ENCODE measurements at regions not wholly inside any gene's neighbourhood (a gene's known extent, or its start where the extent isn't known, plus 50 kb on each side); places are given as distances from the start of the nearest gene placed in this dataset.

- DNase-seq = peak in 2 of 10 donors; percentile 59 to 67
- intact Hi-C loops (cut with DNase I) = no loop called here
Measured at GRCh38 chr13:111920306-111920931, 146.5 kb upstream of the SOX1 start.

DNA sequence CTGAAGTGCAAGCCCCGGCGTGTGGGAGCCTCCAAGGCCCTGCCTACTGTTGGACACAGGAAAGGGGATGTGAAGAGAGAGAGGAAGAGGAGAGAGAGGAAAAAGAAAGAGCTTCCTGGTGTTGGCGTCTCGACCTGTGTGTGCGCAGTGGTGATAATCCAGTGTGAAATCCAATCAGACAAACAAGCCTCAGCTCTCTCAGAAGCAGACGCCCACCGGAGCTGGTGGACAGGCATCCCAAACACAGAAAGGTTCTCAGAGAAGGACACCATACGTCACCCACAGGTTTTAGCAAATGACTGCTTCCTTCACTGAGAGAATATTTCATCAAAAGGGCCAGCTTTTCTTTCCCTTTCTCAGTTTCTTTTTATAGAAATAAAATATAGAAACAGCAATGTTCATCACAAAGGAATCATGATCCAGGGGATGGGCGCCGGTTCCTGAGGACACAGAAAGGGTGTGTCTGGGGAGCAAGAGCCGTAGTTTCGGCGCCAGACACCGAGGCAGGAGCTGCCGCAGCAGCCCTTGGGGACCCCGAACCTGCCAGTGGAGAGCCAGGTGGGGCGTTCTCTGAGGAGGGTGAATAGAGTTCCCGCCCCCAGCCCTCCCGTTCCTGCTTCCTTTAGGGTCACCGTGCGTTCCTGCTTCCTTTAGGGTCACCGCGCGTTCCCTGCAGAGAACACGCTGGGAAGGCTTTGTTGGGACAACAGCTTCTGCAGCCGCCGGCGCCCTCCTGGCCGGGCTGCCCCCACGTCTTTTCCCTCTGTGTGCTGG lies 145.8 kb upstream of the SOX1 start:
- intact Hi-C loops (cut with DNase I) = no loop called here

DNA sequence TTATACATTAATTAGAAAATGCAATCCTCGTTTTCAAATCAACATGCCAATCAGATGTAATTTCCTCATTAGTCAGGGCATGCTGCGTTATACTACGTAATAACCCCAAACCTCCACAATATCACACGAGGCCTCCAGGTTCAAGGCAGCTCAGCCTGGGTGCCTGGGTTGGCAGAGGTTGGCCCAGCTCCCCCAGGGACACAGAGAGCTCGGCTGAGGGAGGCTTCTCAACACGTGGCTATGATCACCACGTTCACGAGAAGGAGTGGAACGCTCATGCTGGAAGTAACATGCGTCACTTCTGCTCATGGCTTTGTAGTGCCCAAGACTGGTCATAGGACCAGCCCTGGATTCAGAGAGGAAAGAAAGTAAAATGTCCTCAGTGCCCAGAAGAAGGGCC lies 144.9 kb upstream of the SOX1 start:
- DNase-seq = peak in 2 of 10 donors; percentile 31 to 55
- intact Hi-C loops (cut with DNase I) = no loop called here

More for the DNA sequence above, 145.8 kb upstream of the SOX1 start:
- DNase-seq = peak in 2 of 10 donors; percentile 52 to 67

GRCh38 chr13:111923439-111923838 lies 143.5 kb upstream of the SOX1 start:
- intact Hi-C loops (cut with DNase I) = no loop called here
- DNase-seq = peak in 1 of 10 donors; percentile 7

GRCh38 chr13:111923991-111924677 lies 142.8 kb upstream of the SOX1 start:
- peak in 2 of 10 donors; percentile 24 for DNase-seq
- intact Hi-C loops (cut with DNase I) = no loop called here

DNA sequence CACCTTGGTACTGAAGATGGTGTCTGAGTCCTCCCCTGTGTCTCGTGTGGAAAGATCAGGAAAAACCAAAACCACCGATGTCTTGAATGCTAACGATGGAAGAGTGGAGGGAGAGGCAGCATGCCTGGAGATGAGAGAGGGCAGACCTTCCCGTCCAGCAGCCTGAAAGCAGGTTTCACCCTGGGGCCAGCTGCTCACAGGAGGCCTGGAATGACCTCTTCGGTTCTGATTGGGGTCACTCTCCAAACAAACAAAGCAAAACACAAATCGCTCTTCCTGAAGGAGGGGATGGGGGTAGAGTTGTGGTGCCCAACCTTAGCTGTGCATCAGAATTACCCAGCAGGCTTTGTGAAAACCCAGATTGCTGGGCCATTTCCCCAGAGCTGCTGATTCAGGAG lies 142.3 kb upstream of the SOX1 start:
- intact Hi-C loops (cut with DNase I) = no loop called here
- DNase-seq = peak in 1 of 10 donors; percentile 12

DNA sequence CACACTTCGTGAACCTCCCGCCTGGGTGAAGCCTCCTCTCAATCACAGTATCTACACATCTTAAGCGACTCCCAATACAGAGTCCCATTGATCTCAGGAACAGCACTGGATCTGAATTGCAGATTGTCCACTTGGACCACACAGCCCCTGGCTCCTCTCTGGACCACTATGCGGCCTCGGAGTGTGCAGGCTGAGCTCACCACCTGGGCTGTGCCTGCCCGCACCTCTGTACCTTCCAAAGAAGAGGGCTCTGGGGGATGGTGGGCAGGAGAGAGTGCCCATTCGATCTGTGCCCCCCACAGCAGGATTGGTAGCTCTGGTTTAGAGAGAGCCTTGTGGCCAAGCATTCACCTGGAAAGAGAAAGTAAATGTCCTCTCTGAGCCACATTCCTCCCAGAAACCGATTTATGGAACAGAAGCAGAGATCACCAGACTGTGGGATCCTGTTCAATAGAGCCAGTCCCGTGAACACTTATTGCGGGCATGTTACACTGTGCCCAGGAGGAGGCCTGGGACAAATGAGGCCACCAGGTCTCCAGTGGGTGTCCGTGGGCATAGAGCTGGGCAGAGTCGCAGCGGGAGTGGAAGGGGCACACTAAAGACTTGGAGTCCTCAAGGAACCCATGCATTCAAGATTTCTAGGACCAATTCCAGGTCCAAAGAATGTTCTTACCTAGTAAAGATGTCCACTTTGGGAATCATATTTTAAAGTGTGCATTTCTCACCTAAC lies 141.6 kb upstream of the SOX1 start:
- intact Hi-C loops (cut with DNase I) = no loop called here

DNA sequence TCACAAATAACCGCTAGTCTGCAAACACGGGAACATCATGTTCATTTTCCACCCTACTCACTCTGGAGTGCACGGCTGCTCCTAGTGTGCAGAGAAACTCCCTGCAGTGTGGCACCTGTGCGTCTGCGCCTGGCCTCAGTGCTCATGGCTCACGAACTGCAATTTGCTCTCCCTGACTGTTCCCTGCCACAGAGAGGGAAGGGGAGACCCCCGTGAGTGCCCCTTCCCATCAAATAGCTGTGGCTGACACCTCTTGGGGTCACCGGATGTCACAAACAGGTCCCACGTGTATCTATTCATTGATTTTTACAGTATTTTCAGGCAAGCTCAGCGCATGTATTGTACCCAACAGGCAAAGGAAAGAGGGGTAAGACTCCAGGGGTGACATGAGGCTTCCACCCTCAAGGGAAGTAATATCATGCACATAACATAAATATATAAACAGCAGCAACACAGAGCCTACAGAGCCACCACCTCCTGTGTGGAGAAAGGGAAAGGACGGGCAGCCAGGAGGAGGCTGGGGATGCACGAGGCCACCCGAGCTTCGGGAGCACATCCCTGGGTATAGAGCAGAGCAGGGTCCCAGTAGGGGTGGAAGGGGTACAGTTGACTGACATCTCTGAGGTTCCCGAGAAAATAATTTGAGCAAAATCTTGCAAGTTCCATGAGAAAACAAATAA lies 140.3 kb upstream of the SOX1 start:
- peak in 2 of 10 donors; percentile 26 to 47 for DNase-seq
- intact Hi-C loops (cut with DNase I) = no loop called here

More for the DNA sequence above, 141.6 kb upstream of the SOX1 start:
- peak in 2 of 10 donors; percentile 41 to 72 for DNase-seq

GRCh38 chr13:111927181-111927540 lies 139.8 kb upstream of the SOX1 start:
- intact Hi-C loops (cut with DNase I) = no loop called here
- peak in 2 of 10 donors; percentile 43 to 66 for DNase-seq

DNA sequence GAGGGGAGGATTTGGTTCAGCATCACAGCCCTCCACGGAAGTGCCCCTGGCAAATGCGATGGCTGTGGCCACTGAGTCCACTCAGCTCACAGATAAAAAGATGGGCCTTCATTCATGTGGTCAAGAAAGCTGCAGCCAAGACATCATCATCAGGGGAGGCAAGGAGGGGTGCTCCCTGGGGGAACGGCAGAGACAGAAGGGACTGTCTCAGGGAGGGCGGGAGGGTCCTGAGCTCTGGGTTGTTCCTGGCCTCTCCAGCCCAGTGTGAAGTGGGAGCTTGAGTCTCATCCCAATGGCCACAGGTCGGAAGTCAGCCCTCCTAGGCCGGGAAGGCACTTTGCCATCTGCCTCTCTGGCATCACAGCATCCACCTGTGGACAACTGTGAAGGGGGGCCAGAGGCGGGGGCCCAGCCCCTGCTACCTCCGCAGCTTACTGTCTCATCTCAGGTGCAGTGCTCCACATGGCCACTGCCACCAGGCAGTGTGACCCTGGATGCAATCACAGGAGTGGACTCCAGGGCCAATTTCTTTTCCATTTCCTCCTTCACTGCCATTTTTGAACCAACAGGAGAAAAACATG lies 137.8 kb upstream of the SOX1 start:
- peak in 2 of 10 donors; percentile 40 to 63 for DNase-seq
- intact Hi-C loops (cut with DNase I) = no loop called here

- peak in 2 of 10 donors; percentile 43 to 64 for DNase-seq
- intact Hi-C loops (cut with DNase I) = no loop called here
Measured at GRCh38 chr13:111936267-111936925, 130.6 kb upstream of the SOX1 start.

DNA sequence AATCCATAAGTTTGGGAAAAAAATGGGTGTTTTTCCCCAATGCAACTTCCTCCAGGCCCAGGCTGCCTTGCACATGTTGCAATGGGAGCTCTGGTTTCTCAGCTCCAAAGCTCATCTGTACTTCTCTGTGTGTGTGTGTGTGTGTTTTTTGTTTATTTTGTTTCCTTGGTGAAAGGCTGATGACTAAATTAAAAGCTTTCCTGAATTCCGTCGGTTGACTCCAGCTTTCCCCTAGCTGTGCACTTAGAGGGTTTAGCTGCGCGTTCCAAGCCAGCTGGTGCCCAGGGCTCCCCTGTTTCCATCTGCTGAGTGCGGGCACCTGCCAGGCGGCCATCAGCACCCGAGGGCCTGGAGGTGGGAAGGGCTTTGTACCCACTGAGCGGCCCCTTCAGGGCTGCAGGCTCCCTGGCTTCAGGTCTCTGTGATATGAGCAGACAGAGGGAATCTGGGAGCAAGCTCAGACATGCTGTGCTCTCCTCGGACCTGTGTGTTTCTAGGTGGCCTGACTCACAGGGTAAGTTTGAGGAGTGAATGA lies 129.1 kb upstream of the SOX1 start:
- peak in 1 of 10 donors; percentile 81 for DNase-seq
- intact Hi-C loops (cut with DNase I) = no loop called here

DNA sequence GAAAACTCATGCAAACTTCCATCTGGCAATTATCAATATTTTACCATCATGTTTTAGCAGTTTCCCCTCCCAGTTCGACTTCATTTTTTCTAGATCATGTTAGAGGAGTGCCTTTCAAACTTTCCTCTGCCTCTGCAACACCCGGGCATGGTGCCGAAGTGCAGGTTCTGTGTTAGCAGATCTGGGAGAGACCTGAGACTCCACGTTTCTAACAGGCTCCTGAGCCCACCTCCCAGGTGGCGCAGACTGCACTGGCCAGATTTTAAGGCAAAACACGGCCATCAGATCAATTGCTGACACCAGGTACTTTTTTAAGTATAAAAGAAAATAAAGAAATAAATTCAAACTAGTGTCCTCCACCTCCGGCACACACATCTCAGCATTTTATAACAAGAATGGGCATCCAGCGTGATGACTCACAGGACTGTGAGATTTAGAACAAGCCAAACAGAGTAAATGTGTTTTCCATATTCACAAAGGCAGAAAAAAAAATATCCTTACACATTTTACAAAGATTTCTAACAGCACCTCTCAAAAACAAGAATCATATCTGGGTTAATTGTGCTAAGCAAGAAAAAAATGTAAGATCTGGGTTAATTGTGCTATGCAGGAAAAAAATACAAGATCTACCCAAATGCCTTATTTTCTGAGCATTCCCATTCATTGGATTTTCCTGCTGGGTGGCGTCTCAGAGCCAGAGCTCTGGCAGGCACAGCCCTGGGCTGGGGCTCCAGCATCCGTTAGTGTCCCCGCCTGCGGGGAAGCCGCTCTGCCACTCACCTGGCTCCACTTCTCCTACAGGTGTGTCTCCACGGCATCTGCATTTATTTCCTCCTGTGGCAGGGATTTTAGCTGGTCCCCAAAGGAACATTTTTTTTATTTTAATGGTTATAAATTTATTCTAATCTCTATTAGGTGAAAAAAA lies 127.9 kb upstream of the SOX1 start:
- intact Hi-C loops (cut with DNase I) = no loop called here
- peak in 2 of 10 donors; percentile 64 to 71 for DNase-seq

GRCh38 chr13:111939666-111940278 lies 127.2 kb upstream of the SOX1 start:
- DNase-seq = peak in 1 of 10 donors; percentile 24

DNA sequence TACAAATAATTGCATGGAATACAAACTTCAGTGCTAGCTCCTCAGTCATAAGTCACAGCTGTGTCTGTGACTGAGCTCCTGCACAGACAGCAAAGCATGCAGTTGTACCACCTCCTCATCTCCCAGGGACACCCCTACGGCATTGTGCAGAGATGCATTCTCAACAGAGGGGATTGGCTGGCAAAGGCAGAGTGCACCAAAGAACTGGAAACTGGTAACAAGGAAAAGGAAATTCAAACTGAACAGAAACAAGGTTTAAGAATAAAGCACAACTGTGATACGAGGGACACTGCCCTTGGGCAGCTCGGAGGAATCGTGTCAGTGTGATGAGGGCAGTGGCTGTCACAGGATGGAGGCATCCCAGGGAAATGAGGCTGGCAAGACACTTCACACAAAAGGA lies 126.1 kb upstream of the SOX1 start:
- intact Hi-C loops (cut with DNase I) = no loop called here
- peak in 2 of 10 donors; percentile 18 to 31 for DNase-seq

More at GRCh38 chr13:111939666-111940278, 127.2 kb upstream of the SOX1 start:
- intact Hi-C loops (cut with DNase I) = no loop called here

DNA sequence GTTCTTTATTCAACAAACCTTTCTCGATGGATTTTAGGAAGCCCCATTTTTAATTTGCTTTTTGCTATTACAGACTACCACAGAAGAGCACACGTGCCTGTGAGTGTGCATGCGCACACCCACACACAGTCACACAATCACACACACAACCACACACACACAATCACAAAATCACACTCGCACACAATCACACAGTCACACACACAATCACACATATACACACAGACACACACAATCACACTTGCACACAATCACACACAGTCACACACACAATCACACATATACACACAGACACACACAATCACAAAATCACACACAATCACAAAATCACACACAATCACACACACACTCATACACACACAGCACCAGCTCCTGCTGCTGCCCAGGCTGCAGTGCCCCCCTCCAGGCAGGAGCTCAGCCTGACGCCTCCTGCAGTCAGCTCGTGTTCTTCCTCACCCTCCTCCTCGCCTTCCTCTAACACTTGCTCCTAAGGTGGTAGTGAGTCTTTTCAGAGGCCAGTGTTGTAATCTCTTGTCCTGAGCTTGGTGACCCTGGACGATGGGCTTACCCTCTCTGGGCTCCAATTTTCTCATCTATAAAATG lies 125.0 kb upstream of the SOX1 start:
- intact Hi-C loops (cut with DNase I) = no loop called here

More for the DNA sequence above, 125.0 kb upstream of the SOX1 start:
- DNase-seq = peak in 1 of 10 donors; percentile 56
